ENCODE measurements at regions not wholly inside any gene's neighbourhood (a gene's known extent, or its start where the extent isn't known, plus 50 kb on each side); places are given as distances from the start of the nearest gene placed in this dataset.

- Histone ChIP-seq H3K27me3 (ENCODE audit: insufficient read depth, poor library complexity, severe bottlenecking) (no peaks in the 10 kb centered on the region), H3K27ac (ENCODE audit: poor library complexity, severe bottlenecking) (no peak overlapping the region), H3K9me3 (ENCODE audit: severe bottlenecking) (no peaks in the 10 kb centered on the region), H3K36me3 (ENCODE audit: low read depth) (no peaks in the 10 kb centered on the region), H3K4me3 (ENCODE audit: severe bottlenecking) (no peak overlapping the region), H3K4me1 (ENCODE audit: insufficient read depth, poor library complexity, severe bottlenecking) (no peaks in the 10 kb centered on the region)
- TF ChIP-seq CTCF (IDR thresholded peaks at IDR 0.05; ENCODE audit: poor library complexity, severe bottlenecking) = no peak
- ATAC-seq (ENCODE audit: low read depth) (no peak), DNase-seq (ENCODE audit: low spot score) (no peak)
Measured at GRCh38 chr12:127629066-127629820, 637.7 kb upstream of the TMEM132C start.

GRCh38 chr12:127632461-127632860 lies 634.5 kb upstream of the TMEM132C start:
- Histone ChIP-seq H3K27ac (ENCODE audit: poor library complexity, severe bottlenecking) (no peak overlapping the region), H3K4me3 (ENCODE audit: severe bottlenecking) (no peak overlapping the region), H3K9me3 (ENCODE audit: severe bottlenecking) (no peaks in the 10 kb centered on the region), H3K4me1 (ENCODE audit: insufficient read depth, poor library complexity, severe bottlenecking) (no peaks in the 10 kb centered on the region), H3K36me3 (ENCODE audit: low read depth) (no peaks in the 10 kb centered on the region), H3K27me3 (ENCODE audit: insufficient read depth, poor library complexity, severe bottlenecking) (no peaks in the 10 kb centered on the region)
- ATAC-seq (ENCODE audit: low read depth) (no peak), DNase-seq (ENCODE audit: low spot score) (no peak)
- TF ChIP-seq CTCF (IDR thresholded peaks at IDR 0.05; ENCODE audit: poor library complexity, severe bottlenecking) = no peak

- DNase-seq (ENCODE audit: low spot score) (no peak), ATAC-seq (ENCODE audit: low read depth) (no peak)
- no peak for TF ChIP-seq CTCF (IDR thresholded peaks at IDR 0.05; ENCODE audit: poor library complexity, severe bottlenecking)
- Histone ChIP-seq H3K4me1 (ENCODE audit: insufficient read depth, poor library complexity, severe bottlenecking) (no peaks in the 10 kb centered on the region), H3K27me3 (ENCODE audit: insufficient read depth, poor library complexity, severe bottlenecking) (no peaks in the 10 kb centered on the region), H3K36me3 (ENCODE audit: low read depth) (no peaks in the 10 kb centered on the region), H3K4me3 (ENCODE audit: severe bottlenecking) (no peak overlapping the region), H3K27ac (ENCODE audit: poor library complexity, severe bottlenecking) (no peak overlapping the region), H3K9me3 (ENCODE audit: severe bottlenecking) (no peaks in the 10 kb centered on the region)
Measured at GRCh38 chr12:127635838-127636237, 631.1 kb upstream of the TMEM132C start.

- H3K9me3 ChIP-seq (ENCODE audit: severe bottlenecking) = no peaks in the 10 kb centered on the region
- no peak overlapping the region for H3K4me3 ChIP-seq (ENCODE audit: severe bottlenecking)
- no peaks in the 10 kb centered on the region for H3K36me3 ChIP-seq (ENCODE audit: low read depth)
- no peaks in the 10 kb centered on the region for H3K4me1 ChIP-seq (ENCODE audit: insufficient read depth, poor library complexity, severe bottlenecking)
- TF ChIP-seq CTCF (IDR thresholded peaks at IDR 0.05; ENCODE audit: poor library complexity, severe bottlenecking) = no peak
- no peak overlapping the region for H3K27ac ChIP-seq (ENCODE audit: poor library complexity, severe bottlenecking)
- ATAC-seq (ENCODE audit: low read depth) = no peak
- no peaks in the 10 kb centered on the region for H3K27me3 ChIP-seq (ENCODE audit: insufficient read depth, poor library complexity, severe bottlenecking)
- DNase-seq (ENCODE audit: low spot score) = no peak
Measured at GRCh38 chr12:127636882-127637281, 630.1 kb upstream of the TMEM132C start.

- H3K27me3 ChIP-seq (ENCODE audit: insufficient read depth, poor library complexity, severe bottlenecking) = no peaks in the 10 kb centered on the region
- no peaks in the 10 kb centered on the region for H3K4me1 ChIP-seq (ENCODE audit: insufficient read depth, poor library complexity, severe bottlenecking)
- H3K9me3 ChIP-seq (ENCODE audit: severe bottlenecking) = no peaks in the 10 kb centered on the region
- ATAC-seq (ENCODE audit: low read depth) (no peak), DNase-seq (ENCODE audit: low spot score) (no peak)
- TF ChIP-seq CTCF (IDR thresholded peaks at IDR 0.05; ENCODE audit: poor library complexity, severe bottlenecking) = no peak
- no peaks in the 10 kb centered on the region for H3K36me3 ChIP-seq (ENCODE audit: low read depth)
- no peak overlapping the region for H3K27ac ChIP-seq (ENCODE audit: poor library complexity, severe bottlenecking)
- H3K4me3 ChIP-seq (ENCODE audit: severe bottlenecking) = no peak overlapping the region
Measured at GRCh38 chr12:127640181-127640886, 626.6 kb upstream of the TMEM132C start.
